Non-pigmented ciliary epithelial cell (primary cell): ENCODE measurements at regions not wholly inside any gene's neighbourhood (a gene's known extent, or its start where the extent isn't known, plus 50 kb on each side); places are given as distances from the start of the nearest gene placed in this dataset.

Experiments used
- DNase-seq: peaks from one replicate; pipeline ENCODE4 v3.0.0-alpha.2; 2010; ENCODE audit warnings: low read depth

GRCh38 chr5:145506185-145506850 lies 328.8 kb downstream of the PRELID2 start:
- no peak for DNase-seq

- no peak for DNase-seq
Measured at GRCh38 chr5:145502906-145503305, 332.2 kb downstream of the PRELID2 start.

DNA sequence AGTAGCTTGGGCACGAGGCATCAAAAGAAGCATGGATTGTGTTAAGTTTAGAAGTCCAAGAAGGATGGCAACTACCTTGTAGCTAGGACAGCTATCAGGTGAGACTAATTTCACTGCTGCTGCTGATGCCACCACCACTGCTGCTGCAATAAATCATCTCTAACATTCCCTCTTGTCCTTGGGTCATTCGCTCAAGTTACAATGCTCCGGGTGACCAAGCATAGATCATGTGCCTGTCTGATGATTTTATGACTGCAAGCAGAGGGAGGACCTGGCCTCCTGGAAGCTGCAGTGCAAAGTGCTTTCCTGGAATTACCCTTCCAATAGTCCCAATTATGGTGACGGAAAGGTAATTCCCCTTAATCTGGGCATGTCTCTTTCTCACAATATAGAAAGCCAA lies 334.4 kb downstream of the PRELID2 start:
- no peak for DNase-seq

- no peak for DNase-seq
Measured at GRCh38 chr5:145499483-145499882, 335.7 kb downstream of the PRELID2 start.

DNA sequence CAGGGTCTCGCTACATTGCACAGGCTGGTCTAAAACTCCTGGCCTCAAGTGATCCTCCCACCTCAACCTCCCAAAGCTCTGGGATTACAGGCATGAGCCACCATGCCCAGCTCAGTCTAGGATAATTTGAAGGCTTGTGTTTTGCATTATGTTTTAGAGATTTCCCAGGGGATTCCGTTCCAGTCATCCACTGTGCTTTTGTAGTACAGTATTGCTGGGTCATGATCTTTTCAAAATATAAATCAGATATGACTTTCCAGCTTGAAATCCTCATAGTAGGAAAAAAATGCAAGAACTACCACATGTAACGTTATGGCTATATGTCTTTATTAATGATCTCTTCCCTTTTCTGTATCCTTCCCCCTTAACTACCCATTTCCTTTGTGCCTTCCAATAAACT lies 338.1 kb downstream of the PRELID2 start:
- DNase-seq = no peak

DNA sequence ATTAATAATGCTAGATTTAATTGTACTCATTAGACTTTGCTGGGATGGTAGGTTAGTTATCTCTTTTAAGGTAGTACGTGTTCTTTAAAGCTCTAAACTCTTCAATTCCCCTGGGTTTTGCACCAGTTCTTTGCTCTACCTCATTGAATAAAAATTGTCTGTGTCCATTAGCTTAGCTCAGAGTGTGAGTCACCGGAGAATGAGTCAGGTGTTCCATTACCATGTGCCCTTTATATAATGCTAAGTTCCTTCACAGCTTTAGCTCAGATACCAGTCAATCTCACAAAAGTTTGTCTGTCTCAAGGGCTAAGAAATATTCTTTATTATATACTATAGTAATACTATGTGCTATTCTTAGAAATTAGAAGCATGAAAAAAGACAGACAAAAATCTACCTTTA lies 339.4 kb downstream of the PRELID2 start:
- DNase-seq = peak; percentile 76

GRCh38 chr5:145495196-145495595 lies 339.9 kb downstream of the PRELID2 start:
- DNase-seq = no peak

DNA sequence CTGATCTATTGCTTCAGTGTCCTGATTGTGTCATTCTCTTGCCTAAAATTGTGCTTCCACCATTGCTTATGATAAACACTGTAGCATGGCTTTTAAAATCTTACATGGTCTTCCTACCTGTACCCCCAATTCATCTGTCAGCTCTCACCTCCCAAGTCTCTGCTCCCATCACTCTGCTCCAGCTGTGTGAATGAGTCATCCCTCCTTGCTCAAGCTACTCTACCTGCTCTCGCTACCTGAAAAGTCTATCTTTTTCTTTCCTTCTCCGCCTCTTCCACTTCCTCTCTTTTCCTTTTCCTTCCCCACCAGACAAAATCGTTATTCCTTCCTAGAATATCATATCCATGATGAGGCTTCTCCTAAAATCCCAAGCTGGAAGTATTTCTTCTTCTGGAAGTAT lies 341.7 kb downstream of the PRELID2 start:
- DNase-seq = no peak

GRCh38 chr5:145489516-145489915 lies 345.6 kb downstream of the PRELID2 start:
- no peak for DNase-seq

DNA sequence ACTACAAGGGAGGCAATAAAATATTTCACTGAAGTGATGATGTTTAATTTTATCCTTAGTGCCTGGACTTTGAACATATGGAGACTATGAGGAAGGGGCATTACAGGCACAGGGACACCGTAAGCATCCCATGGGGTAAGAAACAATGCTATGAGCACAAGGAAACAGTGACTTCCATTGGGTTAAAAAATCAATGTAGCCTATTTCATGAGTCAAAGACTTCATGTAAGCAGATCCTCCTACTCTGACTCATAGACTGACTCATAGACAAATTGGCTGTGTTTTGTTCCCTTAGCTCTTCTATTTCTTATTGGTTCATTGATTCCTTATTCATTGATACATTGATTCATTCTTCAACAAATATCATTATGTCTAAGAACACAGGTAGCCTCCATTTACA lies 351.0 kb downstream of the PRELID2 start:
- peak; percentile 55 for DNase-seq

GRCh38 chr5:145483212-145483611 lies 351.9 kb downstream of the PRELID2 start:
- no peak for DNase-seq

DNA sequence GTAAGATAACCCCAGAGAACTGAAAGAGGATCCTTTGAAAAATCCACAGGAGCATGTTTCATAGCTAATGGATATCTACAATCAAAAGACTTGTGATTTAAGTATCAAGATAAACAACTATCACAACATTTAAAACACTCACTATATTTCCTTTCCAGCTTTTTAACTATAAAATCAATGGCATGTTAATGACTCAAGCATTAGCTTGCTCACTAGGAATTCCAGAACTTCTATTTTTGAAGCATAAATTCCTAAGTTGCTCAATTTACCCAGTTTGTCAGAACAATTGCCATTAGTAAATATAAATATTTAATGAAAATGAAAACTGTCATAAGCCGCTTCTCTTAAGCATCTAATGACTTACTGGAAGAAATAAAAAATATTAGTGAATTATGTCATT lies 355.3 kb downstream of the PRELID2 start:
- no peak for DNase-seq

DNA sequence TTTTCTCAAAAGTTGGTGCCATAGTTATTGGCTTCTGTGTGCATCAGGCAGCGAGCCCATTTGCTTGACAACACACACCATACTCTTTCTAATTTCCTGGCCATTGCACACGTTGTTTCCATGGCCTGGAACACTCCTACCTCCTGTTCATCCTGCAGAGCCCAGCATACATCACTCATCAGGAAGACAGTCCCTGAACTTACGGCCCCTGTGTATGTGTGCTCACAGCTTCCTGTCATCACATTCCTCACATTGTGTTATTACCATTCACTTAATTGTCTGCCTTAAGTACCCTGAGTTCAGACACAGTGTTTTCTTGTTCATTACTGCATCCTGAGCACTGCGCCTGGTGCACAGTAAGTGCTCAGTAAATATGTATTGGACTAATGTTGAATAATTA lies 355.9 kb downstream of the PRELID2 start:
- DNase-seq = no peak

GRCh38 chr5:145478651-145479050 lies 356.5 kb downstream of the PRELID2 start:
- DNase-seq = no peak

- no peak for DNase-seq
Measured at GRCh38 chr5:145473042-145473642, 362.0 kb downstream of the PRELID2 start.

DNA sequence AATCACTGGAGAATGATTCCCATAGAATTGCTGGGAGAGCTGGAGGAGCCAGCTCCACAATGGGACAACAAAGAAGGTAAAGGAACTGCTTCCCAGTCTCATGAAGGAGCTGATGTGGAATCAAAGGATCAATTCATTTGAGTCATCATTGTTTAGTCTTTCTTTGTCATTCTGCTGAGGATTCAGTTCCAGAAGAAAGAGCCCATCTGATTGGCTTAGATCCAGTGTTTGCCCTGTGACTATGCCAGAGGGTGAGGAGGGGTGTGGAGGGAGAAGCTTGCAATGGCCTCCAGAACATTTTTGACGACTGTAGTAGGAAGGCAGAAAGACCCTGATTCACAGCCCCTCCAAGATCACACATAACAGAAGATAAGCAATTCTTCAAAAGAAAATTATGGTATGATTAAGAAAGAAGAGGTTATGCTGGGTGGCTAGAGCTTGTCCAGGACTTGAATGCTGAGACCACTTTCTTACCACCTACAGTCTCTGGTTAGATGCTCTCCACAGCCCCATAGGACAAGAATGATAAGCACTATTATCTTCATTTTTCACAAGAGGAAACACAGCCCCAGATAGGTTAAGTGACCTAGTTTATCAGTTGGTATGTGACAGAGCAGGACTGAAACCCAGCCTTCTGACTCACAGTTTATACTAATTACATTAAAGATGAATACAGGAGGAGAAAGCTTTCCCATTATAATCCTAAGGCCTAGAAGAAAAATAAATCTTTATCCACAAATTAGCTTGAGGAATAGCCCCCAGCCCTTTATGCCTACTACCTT lies 363.1 kb downstream of the PRELID2 start:
- DNase-seq = no peak

DNA sequence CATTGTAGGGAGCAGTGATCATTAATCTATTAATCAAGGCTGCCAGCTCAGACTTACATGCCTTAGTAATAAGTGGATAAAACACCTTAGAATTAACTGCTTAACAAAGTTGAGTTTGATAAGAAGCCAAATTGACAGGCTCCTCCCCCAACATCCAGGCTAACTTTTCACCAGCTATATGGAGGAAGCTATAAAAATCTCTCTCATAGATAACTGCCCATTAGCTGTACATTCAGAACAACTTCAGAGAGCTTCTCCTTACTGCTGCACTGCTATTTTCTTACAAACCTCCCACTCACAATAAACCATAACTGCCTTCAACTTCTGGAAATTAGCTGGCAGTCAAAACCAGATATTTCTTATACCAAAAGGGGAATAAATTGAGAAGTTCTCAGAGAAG lies 364.1 kb downstream of the PRELID2 start:
- DNase-seq = no peak

GRCh38 chr5:145470396-145470979 lies 364.7 kb downstream of the PRELID2 start:
- no peak for DNase-seq

- DNase-seq = no peak
Measured at GRCh38 chr5:145467446-145467845, 367.7 kb downstream of the PRELID2 start.

GRCh38 chr5:145466533-145466932 lies 368.6 kb downstream of the PRELID2 start:
- no peak for DNase-seq

- no peak for DNase-seq
Measured at GRCh38 chr5:145465474-145466263, 369.5 kb downstream of the PRELID2 start.

GRCh38 chr5:145464171-145464570 lies 371.0 kb downstream of the PRELID2 start:
- DNase-seq = no peak
